ENCODE measurements at regions not wholly inside any gene's neighbourhood (a gene's known extent, or its start where the extent isn't known, plus 50 kb on each side); places are given as distances from the start of the nearest gene placed in this dataset.

GRCh38 chr15:68875377-68876116 lies 54.8 kb upstream of the SPESP1 start (continued):
- TF ChIP-seq ZNF592 (IDR thresholded peaks at IDR 0.05) (0 out of 2 replicates have a peak, but pooled peaks have one; percentile 38), SMC3 (IDR thresholded peaks at IDR 0.05; ENCODE audit: borderline replicate concordance, low read length) (peak; percentile 97), POU2F2 (IDR thresholded peaks at IDR 0.05; ENCODE audit: borderline replicate concordance, low read depth, low read length) (0 out of 3 replicates have a peak, but pooled peaks have one; percentile 19)

- SMC1A ChIA-PET (ENCODE audit: uncharacterized antibody, unreplicated experiment): no interaction called here
- intact Hi-C loops (cut with micrococcal nuclease; ENCODE audit: unreplicated experiment) (loop anchor here (5.0 kb wide), 2 partner anchors 205 to 570 kb away; no protein-coding TSS in a partner anchor), in situ Hi-C loops (cut with MboI) (loop anchor here (5.0 kb wide), 3 partner anchors 95 to 325 kb away; no protein-coding TSS in a partner anchor)
- Histone ChIP-seq H3K4me2 (ENCODE audit: control insufficient read depth, insufficient read depth) (no peak overlapping the region), H3K4me3 (no peak overlapping the region), H3K4me1 (ENCODE audit: control insufficient read depth, insufficient read depth, low read length) (no peaks in the 10 kb centered on the region), H3K27ac (ENCODE audit: control insufficient read depth, insufficient read depth) (no peak overlapping the region), H3K9ac (ENCODE audit: control insufficient read depth, insufficient read depth, low read length) (no peak overlapping the region), H3K27me3 (replicated peaks in 1 of 2; ENCODE audit: control insufficient read depth in 2 of 2, insufficient read depth in 2 of 2, low read length in 1 of 2) (no peaks in the 10 kb centered on the region), H3K36me3 (ENCODE audit: control insufficient read depth in 2 of 2, insufficient read depth in 2 of 2, low read length in 1 of 2) (no peaks in the 10 kb centered on the region), H4K20me1 (ENCODE audit: control insufficient read depth, insufficient read depth) (no peaks in the 10 kb centered on the region), H2AFZ (ENCODE audit: control insufficient read depth, low read depth, low read length) (no peak overlapping the region), H3K79me2 (ENCODE audit: control insufficient read depth, insufficient read depth, low read length) (no peaks in the 10 kb centered on the region), H3K9me3 (replicated peaks; ENCODE audit: control insufficient read depth, insufficient read depth, low read length) (no peaks in the 10 kb centered on the region)
- no peak for ATAC-seq
- DNase-seq (ENCODE audit: low read depth, low spot score): no peak
- RAD21 ChIA-PET (ENCODE audit: unreplicated experiment): no interaction called here
- CTCF ChIA-PET: interaction anchor here (1.1 to 4.2 kb wide), 4 partner anchors 8 to 142 kb away, joined by 3 to 48 read pairs (median 8); no protein-coding TSS in a partner anchor
- FAIRE-seq: no peak
- BruUV-seq (replicated peaks): no TSS peak
- POLR2A ChIA-PET: no interaction called here
- 35% methylated on average over 5 of the region's 5 CpGs for whole genome bisulfite sequencing (ENCODE audit: insufficient coverage, insufficient replicate concordance, low lambda C conversion rate, missing lambda C conversion rate)
- TF ChIP-seq MLLT1 (IDR thresholded peaks at IDR 0.05) (no peak), ZNF592 (IDR thresholded peaks at IDR 0.05) (no peak)
Observed at GRCh38 chr15:68877626-68878025, 52.7 kb upstream of the SPESP1 start.
